ENCODE measurements at regions not wholly inside any gene's neighbourhood (a gene's known extent, or its start where the extent isn't known, plus 50 kb on each side); places are given as distances from the start of the nearest gene placed in this dataset.

DNA sequence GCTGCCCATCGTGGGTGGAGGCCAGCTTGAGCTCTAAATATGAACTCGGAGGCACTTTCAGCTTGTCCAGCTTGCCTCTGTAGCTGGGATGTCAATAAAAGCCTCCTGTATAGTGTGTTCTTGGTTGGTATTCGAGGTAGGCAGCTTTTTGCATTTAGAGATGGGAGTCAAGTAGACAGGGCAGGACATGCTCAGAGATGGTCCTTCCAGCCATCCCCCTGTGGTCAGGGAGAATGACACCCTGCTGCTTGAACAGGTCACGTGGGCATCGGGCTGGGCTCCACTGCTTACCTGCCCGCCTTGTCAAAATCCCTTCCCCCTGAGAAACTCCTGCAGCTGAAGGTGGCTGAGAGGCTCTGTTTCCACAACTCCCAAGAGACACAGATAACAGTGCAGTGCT lies 302.5 kb downstream of the ZNF536 start:
- H3K36me3 ChIP-seq: no peaks in the 10 kb centered on the region
- no peaks in the 10 kb centered on the region for H3K9me3 ChIP-seq
- DNase-seq: no peak
- peaks cover 21% of the 10 kb centered on the region for H3K27me3 ChIP-seq
- H3K4me3 ChIP-seq: no peak overlapping the region

DNA sequence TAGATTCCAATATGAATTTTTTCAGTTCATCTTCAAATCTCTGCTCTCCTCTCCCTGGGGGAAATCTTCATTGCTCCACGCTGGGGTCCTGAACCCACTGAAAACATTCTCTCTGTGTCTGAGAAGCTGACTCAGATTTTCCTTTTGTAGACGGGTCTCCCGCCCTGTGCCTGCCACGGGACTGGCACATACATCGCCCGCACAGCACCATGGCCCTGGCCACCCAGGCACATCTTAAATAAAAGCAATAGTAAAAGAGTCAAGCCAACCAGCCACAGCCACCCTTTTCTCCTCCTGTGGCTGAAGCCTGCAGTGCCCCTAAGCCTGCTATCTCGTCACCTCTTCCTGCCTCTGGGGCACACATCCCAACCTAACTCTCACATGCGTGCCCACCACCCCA lies 301.2 kb downstream of the ZNF536 start:
- H3K27me3 ChIP-seq: peaks cover 29% of the 10 kb centered on the region
- H3K9me3 ChIP-seq: no peaks in the 10 kb centered on the region
- no peak for DNase-seq
- H3K4me3 ChIP-seq: no peak overlapping the region
- H3K36me3 ChIP-seq: no peaks in the 10 kb centered on the region

DNA sequence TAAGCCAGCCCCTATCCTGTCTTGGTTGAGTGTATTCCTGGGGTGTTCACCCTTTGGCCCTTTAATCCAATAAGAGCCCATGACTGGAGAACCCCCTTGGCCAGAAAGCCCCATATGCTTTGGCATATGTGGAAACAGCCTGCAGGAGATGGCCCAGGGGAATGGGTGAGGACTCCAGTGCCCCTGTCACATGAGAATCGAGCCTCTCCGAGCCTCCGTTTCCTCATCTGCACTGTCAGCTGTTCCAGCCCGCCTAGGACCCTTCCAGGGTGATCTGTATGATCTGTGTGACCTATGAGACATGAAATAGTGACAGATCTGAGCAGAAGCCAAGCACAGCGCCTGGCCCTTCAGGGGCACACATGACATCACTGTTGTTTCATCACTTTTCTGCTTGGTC lies 300.7 kb downstream of the ZNF536 start:
- Histone ChIP-seq H3K9me3 (no peaks in the 10 kb centered on the region), H3K36me3 (no peaks in the 10 kb centered on the region), H3K27me3 (peaks cover 29% of the 10 kb centered on the region), H3K4me3 (no peak overlapping the region)
- no peak for DNase-seq

DNA sequence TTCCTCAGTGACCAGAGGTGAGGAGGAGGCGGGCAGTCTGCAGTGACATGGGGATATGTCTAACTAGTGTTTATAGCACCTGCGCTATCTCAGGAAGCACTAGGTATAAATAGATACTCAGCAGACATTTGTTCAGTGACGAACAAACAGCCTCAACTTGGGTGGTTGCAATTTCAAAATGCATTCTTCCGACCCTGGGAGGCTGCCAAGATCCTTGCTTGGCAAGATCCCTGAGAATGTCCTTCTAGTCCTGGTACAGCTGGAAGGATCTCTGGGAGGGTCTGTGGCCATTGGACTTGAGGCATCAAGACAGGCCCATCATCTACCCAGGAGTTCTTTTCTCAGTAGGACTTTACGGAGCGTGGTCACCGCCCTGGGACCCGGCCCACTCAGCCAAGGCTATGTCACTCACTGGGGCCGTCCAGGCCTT lies 299.5 kb downstream of the ZNF536 start:
- H3K36me3 ChIP-seq: no peaks in the 10 kb centered on the region
- no peak overlapping the region for H3K4me3 ChIP-seq
- no peak for DNase-seq
- peaks cover 26% of the 10 kb centered on the region for H3K27me3 ChIP-seq
- no peaks in the 10 kb centered on the region for H3K9me3 ChIP-seq

DNA sequence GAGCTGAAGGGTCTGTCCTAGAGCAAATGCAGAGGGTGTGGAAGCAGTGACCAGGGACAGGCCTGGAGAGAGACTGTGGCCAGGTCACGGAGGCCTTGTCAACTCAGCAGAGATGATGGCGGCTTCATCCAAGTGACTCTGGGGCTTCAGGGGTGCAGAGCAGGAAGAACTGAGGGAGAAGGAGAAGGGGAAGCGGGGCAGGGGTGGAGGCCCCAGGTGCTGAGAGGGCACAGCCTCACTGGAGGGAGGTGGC lies 299.1 kb downstream of the ZNF536 start:
- Histone ChIP-seq H3K4me3 (no peak overlapping the region), H3K9me3 (no peaks in the 10 kb centered on the region), H3K36me3 (no peaks in the 10 kb centered on the region), H3K27me3 (peaks cover 26% of the 10 kb centered on the region)
- DNase-seq: no peak

DNA sequence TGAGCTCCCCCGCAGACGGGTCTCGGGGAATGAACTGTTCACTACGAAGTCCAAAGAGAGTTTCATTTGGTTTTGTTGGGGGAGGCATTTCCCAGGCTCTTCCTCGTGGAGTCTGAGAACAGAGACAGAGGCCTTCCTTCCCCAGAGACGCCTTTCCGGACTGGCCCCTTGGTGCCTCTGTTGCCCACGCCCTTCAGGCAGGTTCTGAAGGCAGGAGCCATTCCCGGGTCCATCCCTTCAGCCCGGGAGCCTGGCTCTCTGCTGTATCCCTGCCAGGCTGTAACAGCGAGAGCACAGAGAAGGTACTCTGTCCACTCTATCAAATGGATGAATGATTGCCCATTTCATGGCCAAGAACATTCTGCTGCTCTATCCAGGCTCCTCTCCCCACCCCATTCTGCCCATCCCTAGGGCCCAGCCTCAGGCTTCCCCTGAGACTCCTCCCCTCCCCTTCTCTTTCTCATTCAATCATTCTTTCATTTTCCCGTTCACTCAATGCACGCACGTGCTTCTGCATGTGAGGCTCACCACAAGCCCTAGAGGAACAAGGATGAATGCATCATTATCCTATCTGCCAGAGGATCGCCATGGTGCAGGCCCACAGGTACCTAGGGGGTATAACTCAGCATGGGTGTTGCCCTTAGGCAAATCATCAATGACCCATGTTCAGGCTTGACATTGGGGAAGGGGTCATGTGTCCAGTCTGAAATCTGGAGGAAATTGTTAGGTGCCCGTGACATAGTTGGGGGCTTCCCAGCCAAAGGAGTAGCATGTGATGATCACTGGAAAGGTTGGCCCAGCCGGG lies 298.6 kb downstream of the ZNF536 start:
- Histone ChIP-seq H3K9me3 (no peaks in the 10 kb centered on the region), H3K36me3 (no peaks in the 10 kb centered on the region), H3K27me3 (peaks cover 26% of the 10 kb centered on the region), H3K4me3 (no peak overlapping the region)
- DNase-seq: no peak

DNA sequence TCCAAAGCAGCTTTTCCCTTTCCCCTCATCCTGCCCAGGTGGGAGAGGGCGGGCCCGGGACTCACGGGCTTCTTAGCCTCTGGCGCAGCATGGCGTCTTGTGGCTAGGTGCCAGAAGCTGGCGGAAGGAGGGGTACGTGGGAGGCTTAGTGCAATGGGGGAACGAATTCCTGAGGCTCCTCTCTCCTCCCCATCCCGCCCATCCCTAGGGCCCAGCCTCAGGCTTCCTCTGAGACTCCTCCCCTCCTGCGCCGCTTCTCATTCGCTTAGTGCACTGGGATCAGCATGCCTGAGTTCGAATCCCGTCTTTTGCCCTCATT lies 297.8 kb downstream of the ZNF536 start:
- Histone ChIP-seq H3K9me3 (no peaks in the 10 kb centered on the region), H3K36me3 (no peaks in the 10 kb centered on the region), H3K4me3 (no peak overlapping the region), H3K27me3 (peaks cover 24% of the 10 kb centered on the region)
- DNase-seq: no peak

DNA sequence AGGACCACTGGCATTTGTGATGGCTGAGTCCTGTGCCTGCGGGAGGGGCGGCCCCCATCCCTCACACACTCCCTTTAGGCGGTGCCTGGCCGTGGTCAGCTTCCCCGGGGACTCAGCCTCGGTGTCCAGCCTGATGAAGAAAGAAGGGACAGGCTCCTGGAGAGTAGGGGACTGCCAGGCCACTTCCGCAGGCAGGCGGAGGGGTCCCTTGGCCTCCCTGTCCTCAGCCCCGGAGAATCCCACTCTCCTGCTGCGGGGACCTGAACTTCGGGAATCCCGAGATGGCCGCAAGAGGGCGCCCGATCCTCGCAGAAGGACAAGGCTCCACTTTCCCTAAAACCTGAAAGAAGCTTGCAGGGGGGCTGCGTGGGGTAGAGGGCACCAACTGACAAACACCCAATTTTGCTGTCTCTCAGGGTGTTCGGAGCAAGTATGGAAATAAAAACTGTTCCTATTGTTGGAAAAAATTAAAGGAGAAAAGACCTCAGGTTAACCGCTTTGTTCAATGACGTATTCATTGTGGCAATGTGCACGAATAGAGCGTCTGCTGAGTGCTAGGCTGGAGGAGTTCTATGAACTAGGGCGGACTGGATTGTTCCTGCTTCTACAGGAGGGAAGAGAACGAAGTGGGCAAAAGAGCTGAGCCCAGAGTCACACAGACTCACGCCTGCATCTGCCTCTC lies 297.3 kb downstream of the ZNF536 start:
- peak; percentile 40 for DNase-seq
- Histone ChIP-seq H3K27me3 (peaks cover 19% of the 10 kb centered on the region), H3K9me3 (no peaks in the 10 kb centered on the region), H3K36me3 (no peaks in the 10 kb centered on the region), H3K4me3 (no peak overlapping the region)

DNA sequence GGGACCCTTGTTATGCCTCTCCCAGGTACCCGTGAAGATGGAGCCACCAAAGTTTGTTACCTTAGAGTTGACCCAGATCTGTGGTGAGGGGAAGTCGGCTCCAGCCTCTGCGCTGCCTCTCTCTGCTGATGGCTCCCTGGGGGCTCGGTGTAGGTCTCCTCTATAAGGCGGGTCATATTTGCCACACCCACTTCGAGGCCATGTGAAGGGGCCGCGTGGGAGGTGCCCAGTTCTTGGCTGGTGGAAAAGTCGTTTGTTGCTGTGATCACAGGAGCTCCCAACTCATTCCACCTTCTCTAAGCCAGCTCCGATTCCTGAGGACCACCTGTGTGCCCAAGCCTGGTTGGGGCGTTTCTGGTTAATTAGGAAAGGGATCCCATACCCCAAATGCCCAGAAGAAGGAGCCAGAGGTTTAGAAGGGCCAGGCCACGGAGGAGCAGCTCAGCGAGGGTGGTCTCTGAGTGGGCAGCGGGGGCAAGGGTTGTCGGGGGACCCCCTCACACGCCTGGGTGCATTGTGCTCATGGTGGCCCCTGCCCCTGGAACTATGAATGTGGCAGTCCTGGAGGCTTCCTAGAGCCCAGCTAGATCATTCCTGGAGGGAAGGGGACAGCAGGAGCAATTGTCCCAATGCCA lies 296.5 kb downstream of the ZNF536 start:
- DNase-seq: no peak
- Histone ChIP-seq H3K36me3 (no peaks in the 10 kb centered on the region), H3K9me3 (no peaks in the 10 kb centered on the region), H3K27me3 (peaks cover 16% of the 10 kb centered on the region), H3K4me3 (no peak overlapping the region)

DNA sequence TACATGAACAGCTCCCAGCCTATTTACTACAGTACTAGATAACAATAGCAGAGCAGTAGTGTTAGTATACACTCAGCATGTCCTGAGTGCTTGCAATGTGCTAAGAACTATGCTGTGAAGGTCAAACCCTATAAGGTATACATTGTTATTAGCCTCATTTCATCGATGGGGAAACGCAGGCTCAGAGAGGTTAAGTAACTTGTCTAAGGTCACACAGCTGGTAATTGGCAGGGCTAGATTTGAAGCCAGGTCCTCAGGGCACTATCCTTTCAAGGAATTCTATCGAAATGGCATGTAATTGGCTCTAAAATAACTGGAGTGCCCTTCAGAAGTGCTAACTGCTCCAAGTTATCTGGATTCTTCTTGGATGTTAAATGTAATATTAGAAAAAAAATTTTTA lies 295.6 kb downstream of the ZNF536 start:
- H3K4me3 ChIP-seq: no peak overlapping the region
- peaks cover 14% of the 10 kb centered on the region for H3K27me3 ChIP-seq
- no peak for DNase-seq
- H3K9me3 ChIP-seq: no peaks in the 10 kb centered on the region
- no peaks in the 10 kb centered on the region for H3K36me3 ChIP-seq

DNA sequence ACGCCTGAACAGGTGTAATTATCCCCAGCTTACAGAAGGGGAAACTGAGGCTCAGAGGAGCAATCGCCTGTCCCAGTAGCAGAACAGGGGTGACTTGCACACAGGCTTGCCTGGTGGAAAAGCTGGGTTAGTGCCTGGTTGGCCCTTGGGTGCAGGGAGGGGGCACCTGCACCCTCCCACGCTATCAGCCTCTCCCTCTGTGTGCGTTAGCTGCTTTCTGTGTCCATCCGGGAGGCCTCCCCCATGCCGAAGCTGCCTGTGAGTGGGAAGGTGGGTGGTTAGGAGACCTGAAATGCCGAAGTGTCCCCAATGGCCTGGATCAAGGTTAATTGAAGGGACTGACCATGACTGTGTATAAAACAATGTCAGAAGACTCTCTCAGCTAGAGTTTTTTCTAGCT lies 295.0 kb downstream of the ZNF536 start:
- H3K4me3 ChIP-seq: no peak overlapping the region
- no peaks in the 10 kb centered on the region for H3K9me3 ChIP-seq
- no peak for DNase-seq
- no peaks in the 10 kb centered on the region for H3K36me3 ChIP-seq
- peaks cover 9% of the 10 kb centered on the region for H3K27me3 ChIP-seq

DNA sequence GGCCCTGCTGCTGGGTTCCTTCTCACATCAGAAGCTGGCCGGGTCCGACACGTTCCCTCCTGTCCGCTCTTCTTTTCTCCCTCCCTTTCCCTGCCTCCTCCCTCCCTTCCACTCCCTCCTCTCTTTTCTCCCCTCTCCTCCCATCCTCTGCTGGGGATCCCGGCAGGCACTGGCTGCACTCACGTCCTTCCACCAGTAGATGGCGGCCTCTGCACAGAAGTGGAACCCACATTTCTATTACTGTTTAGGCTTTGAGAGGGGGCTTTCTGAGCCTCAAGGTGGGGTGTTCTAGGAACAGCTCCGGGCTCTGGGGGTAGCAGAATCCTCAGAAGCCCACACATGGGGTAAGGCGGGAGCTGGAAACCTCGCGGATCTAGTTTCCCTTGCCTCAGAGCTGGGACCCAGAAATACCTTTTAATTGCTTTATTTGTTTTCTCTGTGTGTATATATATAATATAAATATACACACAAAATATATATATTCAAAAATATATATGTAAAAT lies 294.2 kb downstream of the ZNF536 start:
- Histone ChIP-seq H3K9me3 (no peaks in the 10 kb centered on the region), H3K36me3 (no peaks in the 10 kb centered on the region), H3K27me3 (peaks cover 8% of the 10 kb centered on the region), H3K4me3 (no peak overlapping the region)
- DNase-seq: peak; percentile 25

DNA sequence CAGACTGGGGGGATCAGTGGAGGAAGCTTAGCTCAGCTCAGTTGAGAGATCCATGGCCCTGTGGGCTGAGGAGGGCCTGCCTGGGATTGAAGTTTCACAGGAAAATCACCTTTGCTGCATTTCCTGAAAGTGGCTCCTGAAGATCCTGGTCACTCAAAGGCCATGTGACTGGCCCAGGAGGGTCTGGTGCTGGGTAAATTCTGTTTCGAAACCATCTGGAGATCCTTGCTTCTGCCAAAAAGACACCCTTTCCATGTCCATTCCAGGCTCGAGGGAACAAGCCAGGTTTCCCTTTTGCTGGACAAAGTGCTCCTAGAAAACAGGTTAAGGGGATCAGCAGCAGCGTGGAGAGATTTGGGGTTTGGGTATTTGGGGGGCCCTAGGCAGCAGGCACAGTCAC lies 293.3 kb downstream of the ZNF536 start:
- Histone ChIP-seq H3K4me3 (no peak overlapping the region), H3K9me3 (no peaks in the 10 kb centered on the region), H3K36me3 (no peaks in the 10 kb centered on the region), H3K27me3 (peaks cover 8% of the 10 kb centered on the region)
- no peak for DNase-seq

DNA sequence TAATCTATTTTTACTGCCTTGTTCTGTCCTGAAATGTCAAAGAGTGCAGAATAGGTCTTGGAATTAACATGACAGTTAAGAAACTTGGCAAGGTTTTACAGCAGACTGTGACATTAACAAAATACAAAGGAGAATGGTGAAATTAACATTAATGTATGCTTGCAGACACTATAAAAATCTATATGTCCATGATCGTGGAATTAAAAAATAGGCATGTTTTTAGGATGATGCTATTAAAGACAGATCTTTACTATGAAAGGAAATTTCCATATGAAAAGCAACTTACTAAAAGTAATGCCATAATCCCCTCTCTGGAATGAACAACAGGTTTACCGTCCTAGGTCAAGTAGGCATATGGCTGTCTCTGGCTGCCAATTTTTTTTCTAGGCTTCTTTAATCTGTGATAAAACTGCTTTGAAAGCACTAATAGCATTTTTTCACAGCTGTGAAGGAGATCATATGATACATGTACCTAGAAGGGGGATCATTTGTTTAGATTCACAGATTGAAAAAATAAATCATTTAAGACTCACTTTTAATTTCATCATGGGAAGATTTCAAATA lies 291.5 kb downstream of the ZNF536 start:
- DNase-seq: no peak
- no peaks in the 10 kb centered on the region for H3K36me3 ChIP-seq
- H3K27me3 ChIP-seq: peaks cover under 1% of the 10 kb centered on the region
- no peak overlapping the region for H3K4me3 ChIP-seq
- H3K9me3 ChIP-seq: no peaks in the 10 kb centered on the region; the same call in 1 of the 2 replicates

DNA sequence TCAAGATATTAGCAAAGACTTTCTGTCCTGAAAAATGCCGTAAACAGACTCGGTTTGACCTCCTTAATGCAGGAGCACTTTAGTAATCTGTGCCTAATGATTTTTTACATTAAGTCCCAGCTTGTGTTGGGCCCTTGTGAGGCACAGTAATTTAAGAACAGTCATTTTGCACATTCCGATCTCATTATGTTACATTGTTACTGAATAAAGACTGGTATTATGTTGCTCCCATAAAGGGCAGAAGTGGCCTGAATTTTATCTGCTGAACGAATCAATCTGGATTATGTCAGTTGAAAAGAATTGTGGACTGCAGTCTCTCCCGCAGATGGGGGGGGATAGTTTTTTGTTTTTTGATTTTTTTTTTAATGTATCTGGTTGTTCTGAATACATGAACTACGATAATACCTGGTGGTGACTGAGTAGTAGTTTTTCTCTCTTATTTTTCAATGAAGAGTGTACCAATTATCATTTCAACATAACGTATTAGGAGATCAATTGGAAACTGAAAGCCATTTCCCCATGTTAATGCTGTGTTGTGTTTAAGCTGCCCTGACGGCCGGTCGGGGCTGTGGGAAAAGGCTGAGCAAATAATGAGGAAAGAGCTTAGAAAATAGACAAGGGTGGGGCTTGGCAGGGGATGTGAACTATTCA lies 290.2 kb downstream of the ZNF536 start:
- Histone ChIP-seq H3K4me3 (no peak overlapping the region), H3K9me3 (no peaks in the 10 kb centered on the region; the same call in 1 of the 2 replicates), H3K36me3 (no peaks in the 10 kb centered on the region), H3K27me3 (0 out of 2 replicates have a peak, but pooled peaks cover 3% of the 10 kb centered on the region)
- DNase-seq: no peak

DNA sequence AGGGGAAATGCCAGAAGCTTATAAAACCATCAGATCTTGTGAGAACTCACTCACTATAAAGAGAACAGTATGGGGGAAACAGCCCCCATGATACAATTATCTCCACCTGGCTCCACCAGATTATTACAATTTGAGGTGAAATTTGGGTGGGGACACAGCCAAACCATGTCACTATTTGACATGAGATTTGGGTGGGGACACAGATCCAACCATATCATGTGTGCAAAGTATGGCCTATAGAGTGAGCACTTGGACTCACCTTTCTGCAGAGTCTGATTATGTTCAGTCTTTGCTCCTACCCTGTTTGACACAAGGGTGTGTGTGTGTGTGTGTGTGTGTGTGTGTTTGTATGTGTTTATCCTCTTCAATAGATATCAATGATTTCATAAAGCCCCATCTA lies 287.5 kb downstream of the ZNF536 start:
- Histone ChIP-seq H3K36me3 (no peaks in the 10 kb centered on the region), H3K9me3 (no peaks in the 10 kb centered on the region; the same call in 1 of the 2 replicates), H3K27me3 (peaks cover 11% of the 10 kb centered on the region; the same call in 1 of the 2 replicates), H3K4me3 (no peak overlapping the region)
- DNase-seq: no peak

DNA sequence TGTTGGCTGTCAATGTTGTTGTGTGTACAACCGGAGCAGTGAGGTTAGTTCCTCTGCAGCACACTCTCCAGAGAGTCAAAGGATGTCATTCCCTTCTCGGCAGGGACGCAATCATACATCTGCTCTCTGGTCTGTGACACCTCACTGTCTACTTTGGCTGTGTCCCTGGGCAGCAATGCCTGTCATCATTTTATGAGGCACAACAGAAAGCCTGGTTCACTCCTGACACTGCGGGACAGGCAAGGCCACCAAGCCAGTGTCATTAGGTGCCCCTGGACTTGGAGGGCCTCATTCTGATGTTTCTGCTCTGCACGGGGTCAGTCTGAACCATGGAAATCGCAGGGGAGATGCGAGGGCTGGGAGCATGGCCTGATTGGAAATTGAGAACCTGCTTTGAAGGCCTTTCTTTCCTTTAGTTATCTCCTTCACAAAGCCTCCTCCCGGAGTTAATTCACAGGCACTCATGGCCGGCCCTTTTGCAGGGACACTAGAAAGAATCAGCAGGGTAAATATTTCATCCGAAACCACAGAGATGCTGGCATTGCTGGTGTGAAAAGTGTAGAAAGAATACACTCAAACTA lies 284.4 kb downstream of the ZNF536 start:
- no peak for DNase-seq
- no peaks in the 10 kb centered on the region for H3K36me3 ChIP-seq

More for the DNA sequence above, 284.4 kb downstream of the ZNF536 start:
- peaks cover 11% of the 10 kb centered on the region; the same call in 1 of the 2 replicates for H3K27me3 ChIP-seq
- H3K9me3 ChIP-seq: no peaks in the 10 kb centered on the region; the same call in 1 of the 2 replicates
- H3K4me3 ChIP-seq: no peak overlapping the region
